ENCODE measurements at regions not wholly inside any gene's neighbourhood (a gene's known extent, or its start where the extent isn't known, plus 50 kb on each side); places are given as distances from the start of the nearest gene placed in this dataset.

DNA sequence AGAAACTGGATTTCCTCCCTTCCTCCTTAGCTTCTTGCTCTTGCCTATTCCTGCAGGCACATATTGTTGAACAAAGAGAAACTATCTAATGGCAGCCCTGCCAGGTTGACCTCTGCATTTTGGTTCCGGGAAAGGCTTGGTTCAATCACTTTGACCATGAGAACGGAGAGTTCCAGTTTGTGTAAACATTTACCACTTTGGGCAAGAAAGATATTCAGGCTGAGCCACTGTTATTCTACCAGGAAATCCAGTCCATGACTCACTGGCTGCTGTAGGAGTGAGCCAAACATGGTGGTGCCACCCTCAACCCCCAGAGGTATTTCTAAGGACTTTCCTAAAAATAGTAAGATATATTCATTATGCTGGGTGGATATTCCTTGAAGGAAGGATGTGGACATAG is 242.2 kb upstream of the OR4E1 start:
- no peak for TF ChIP-seq EP300 (IDR thresholded peaks at IDR 0.05; ENCODE audit: borderline replicate concordance)
- TF ChIP-seq YY1 (IDR thresholded peaks at IDR 0.05; ENCODE audit: low read depth) = no peak
- TF ChIP-seq ZBTB7A (IDR thresholded peaks at IDR 0.05; ENCODE audit: low read depth) = no peak
- no peak for TF ChIP-seq CREB1 (IDR thresholded peaks at IDR 0.05; ENCODE audit: low read depth)
- TF ChIP-seq RAD21 (IDR thresholded peaks at IDR 0.05; ENCODE audit: low read depth) = no peak
- no peak for TF ChIP-seq TAF1 (IDR thresholded peaks at IDR 0.05; ENCODE audit: low read depth)
- no peak for TF ChIP-seq NFIC (IDR thresholded peaks at IDR 0.05)
